ENCODE measurements at regions not wholly inside any gene's neighbourhood (a gene's known extent, or its start where the extent isn't known, plus 50 kb on each side); places are given as distances from the start of the nearest gene placed in this dataset.
"Not testable (repeated sequence)": the region's sequence is repeated elsewhere in the genome, so short reads cannot be mapped to it uniquely, and the experiment has no call there.

DNA sequence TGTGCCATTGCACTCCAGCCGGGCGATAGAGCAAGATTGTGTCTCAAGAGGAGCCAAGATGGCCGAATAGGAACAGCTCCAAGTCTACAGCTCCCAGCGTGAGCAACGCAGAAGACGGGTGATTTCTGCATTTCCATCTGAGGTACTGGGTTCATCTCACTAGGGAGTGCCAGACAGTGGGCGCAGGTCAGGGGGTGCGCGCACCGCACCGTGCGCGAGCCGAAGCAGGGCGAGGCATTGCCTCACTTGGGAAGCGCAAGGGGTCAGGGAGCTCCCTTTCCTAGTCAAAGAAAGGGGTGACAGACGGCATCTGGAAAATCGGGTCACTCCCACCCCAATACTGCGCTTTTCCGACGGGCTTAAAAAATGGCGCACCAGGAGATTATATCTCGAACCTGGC is 1083.7 kb upstream of the CDH8 start:
- TF ChIP-seq, protein P1, sequence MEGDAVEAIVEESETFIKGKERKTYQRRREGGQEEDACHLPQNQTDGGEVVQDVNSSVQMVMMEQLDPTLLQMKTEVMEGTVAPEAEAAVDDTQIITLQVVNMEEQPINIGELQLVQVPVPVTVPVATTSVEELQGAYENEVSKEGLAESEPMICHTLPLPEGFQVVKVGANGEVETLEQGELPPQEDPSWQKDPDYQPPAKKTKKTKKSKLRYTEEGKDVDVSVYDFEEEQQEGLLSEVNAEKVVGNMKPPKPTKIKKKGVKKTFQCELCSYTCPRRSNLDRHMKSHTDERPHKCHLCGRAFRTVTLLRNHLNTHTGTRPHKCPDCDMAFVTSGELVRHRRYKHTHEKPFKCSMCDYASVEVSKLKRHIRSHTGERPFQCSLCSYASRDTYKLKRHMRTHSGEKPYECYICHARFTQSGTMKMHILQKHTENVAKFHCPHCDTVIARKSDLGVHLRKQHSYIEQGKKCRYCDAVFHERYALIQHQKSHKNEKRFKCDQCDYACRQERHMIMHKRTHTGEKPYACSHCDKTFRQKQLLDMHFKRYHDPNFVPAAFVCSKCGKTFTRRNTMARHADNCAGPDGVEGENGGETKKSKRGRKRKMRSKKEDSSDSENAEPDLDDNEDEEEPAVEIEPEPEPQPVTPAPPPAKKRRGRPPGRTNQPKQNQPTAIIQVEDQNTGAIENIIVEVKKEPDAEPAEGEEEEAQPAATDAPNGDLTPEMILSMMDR (IDR thresholded peaks at IDR 0.05; ENCODE audit: low read length): not testable (repeated sequence)
- not testable (repeated sequence) for TF ChIP-seq EZH2 (optimal IDR thresholded peaks at IDR 0.05; ENCODE audit: low read depth, low read length)
